ENCODE measurements at regions not wholly inside any gene's neighbourhood (a gene's known extent, or its start where the extent isn't known, plus 50 kb on each side); places are given as distances from the start of the nearest gene placed in this dataset.

DNA sequence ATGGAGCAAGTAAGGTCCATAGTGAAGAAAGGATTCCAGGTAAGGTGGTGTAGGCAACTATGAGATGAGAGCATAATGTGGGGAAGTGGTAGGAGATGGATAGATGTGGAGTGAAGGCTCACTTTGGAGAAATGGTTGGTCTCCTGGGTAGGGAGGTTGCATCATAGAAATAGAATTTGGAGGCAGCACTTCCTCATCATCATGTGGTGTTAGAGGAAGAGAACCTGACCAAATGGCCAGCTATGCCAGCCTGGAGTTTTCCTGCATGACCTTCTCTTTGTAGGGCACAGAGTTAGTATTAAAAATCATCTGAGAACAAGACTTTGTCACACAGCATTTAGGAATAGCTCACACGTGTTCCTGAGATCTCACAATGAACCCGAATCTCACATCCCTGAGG, 126.7 kb upstream of the CXCL12 start:
- TF ChIP-seq, protein P1, sequence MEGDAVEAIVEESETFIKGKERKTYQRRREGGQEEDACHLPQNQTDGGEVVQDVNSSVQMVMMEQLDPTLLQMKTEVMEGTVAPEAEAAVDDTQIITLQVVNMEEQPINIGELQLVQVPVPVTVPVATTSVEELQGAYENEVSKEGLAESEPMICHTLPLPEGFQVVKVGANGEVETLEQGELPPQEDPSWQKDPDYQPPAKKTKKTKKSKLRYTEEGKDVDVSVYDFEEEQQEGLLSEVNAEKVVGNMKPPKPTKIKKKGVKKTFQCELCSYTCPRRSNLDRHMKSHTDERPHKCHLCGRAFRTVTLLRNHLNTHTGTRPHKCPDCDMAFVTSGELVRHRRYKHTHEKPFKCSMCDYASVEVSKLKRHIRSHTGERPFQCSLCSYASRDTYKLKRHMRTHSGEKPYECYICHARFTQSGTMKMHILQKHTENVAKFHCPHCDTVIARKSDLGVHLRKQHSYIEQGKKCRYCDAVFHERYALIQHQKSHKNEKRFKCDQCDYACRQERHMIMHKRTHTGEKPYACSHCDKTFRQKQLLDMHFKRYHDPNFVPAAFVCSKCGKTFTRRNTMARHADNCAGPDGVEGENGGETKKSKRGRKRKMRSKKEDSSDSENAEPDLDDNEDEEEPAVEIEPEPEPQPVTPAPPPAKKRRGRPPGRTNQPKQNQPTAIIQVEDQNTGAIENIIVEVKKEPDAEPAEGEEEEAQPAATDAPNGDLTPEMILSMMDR (IDR thresholded peaks at IDR 0.05), result no peak
- TF ChIP-seq POLR2A (IDR thresholded peaks at IDR 0.05), result no peak

All from uterus (tissue), 2 donors.